T follicular helper cell (primary cell): ENCODE measurements at regions not wholly inside any gene's neighbourhood (a gene's known extent, or its start where the extent isn't known, plus 50 kb on each side); places are given as distances from the start of the nearest gene placed in this dataset.
"Not testable (repeated sequence)": the region's sequence is repeated elsewhere in the genome, so short reads cannot be mapped to it uniquely, and the experiment has no call there.

ENCODE experiments used
- DNase-seq: peaks from one replicate; pipeline ENCODE4 v3.0.0-alpha.2; 2020; ENCODE audit warnings: low read depth

DNA sequence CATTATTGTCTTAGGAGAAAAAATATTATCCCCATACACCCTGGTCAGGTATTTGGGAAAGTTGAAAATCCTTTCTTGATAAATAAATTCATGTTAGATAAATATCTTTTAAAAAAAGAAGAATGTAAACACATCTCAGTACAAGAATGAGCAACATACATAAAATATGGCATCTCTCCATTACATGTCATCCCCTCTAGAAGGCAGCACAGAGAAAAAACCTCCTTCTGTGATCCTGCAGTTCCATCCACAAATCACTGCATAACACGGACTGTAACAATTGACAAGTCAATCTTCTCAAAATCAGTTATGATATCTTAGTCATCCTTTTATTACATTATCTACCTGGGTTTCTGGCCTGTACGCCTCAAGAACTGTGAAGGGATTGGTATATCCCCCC, 683.9 kb upstream of the KLHL1 start:
- no peak for DNase-seq

DNA sequence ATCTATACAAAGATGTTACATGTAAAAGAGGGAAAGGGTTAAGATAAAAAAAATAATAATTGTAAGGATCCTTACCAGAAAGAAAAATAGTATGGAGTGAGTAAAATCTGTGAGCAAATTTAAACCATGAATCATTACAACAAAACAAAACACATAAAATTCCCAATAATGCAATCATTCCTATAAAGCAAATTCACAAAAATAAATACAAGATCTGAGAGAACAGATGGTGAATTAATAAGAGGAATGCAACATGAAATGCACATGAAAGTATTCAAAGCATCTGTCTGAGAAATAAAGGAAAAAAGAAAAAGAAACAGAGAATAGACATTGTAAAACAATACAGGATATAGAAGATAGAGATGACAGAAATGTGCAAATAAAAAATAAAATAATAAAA, 681.5 kb upstream of the KLHL1 start:
- no peak for DNase-seq

- no peak for DNase-seq
Observed at GRCh38 chr13:70788074-70788473, 679.8 kb upstream of the KLHL1 start.

GRCh38 chr13:70784207-70784989, 676.1 kb upstream of the KLHL1 start:
- no peak for DNase-seq

GRCh38 chr13:70769817-70770216, 661.6 kb upstream of the KLHL1 start:
- DNase-seq, result no peak

DNA sequence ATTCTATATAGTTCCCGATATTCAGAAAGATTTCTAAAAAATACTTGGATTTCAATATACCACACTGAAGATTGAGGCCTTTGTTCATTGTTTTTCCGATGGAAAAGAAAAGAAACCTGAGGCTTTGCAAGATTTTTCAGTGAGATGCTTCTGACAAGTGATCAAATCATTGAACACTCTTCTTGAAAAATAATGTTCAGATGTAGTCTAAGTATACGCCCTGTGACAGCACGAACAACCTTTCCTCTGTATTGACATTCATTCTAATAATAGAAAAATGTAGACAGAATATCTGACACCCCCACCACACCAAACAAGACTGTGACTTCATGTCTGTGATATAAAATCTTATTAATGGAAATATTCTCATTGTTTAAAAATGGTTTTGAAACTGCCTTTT, 650.7 kb upstream of the KLHL1 start:
- DNase-seq, result no peak

DNA sequence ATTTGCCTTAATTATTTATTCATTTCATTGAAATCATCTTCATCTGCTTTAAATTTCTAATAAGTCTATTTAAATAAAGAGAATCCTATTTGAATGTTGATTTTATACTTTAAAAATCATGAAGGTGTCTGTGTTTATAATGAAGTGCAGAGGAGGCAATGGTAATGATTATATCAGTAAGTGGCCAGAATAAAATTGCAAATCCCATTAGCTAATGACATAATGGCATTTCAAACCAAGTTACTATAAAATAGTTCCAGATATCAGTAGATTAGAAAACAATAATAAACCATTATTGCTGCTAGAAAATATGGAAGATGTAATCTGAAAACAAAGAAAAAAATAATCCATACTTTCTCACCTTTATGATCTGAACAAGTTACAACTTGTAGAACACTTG, 647.8 kb upstream of the KLHL1 start:
- DNase-seq, result no peak

GRCh38 chr13:70755456-70755855, 647.2 kb upstream of the KLHL1 start:
- no peak for DNase-seq

DNA sequence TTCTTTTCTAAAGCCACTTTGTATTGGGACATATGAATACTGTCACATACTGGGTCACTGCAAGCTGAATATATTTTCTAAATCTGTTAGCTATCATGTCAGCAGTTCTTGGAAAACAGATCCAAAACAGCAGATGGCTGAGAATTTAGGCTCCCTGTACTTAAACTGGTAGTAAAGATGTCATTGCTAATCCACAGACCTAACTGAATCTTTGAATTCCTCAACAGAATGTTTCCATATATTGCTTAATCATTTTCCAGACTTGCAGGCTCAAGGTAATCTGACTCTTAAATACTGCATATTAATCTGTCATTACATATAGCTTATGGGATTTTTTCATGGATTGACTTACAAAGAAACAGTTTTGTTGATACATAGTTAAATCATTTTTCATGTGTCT, 639.0 kb upstream of the KLHL1 start:
- DNase-seq, result no peak

GRCh38 chr13:70746469-70746868, 638.2 kb upstream of the KLHL1 start:
- not testable (repeated sequence) for DNase-seq

GRCh38 chr13:70736622-70737317, 628.5 kb upstream of the KLHL1 start:
- DNase-seq, result no peak

DNA sequence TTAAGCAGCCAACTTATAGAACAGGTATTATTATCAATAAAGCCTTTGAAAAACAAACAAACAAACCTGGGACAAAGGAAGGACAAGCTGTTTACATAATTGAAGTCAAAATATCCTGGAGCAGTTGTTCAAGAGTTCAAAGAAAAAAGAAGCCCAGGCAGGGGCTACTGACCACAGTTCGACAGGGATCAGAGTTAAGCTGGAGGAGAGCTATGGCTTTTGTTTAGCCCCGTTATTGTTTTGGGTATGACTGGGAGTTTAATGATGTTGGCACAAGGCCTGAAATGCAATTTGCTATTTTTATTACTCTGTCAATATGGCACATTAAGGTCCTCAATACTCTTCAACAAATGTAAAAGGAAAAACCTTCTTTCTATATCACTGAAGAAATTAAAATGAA, 624.4 kb upstream of the KLHL1 start:
- DNase-seq, result no peak

DNA sequence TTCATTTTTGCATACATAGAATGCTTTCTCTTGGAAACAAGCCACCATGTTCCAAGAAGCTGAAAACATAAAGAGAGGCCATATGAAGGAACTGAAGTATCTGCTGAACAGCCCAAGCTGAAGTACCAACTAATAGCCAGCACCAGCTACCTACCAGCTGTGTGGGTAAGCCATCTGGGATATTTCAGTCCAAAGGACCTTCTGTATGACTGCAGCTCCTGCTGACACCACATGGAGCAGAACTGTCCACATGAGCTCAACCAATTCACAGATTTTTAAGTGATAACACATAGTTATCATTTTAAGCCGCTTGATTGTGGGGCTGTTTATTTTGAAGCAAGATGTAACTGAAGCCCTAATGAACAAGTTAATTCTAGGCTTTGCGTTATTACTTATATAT, 621.1 kb upstream of the KLHL1 start:
- no peak for DNase-seq

- no peak for DNase-seq
Observed at GRCh38 chr13:70723732-70724131, 615.5 kb upstream of the KLHL1 start.

DNA sequence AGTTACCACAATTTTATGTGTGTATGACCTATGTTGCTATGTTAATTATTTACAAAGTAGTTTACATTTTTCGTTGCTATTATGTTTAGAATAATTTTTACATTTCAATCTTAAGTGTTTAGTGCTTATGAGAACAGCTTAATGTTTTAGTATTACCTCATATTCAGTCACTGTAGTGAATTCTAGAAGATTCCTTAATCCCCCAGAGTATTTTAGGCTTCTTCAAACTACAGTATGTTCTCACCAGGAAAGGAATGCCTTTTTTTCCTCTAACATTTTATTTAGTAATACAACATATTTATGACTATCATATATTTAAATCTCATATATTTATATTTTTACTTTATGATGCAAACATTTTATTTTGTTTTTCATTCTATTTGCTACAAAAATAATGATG, 612.1 kb upstream of the KLHL1 start:
- no peak for DNase-seq

DNA sequence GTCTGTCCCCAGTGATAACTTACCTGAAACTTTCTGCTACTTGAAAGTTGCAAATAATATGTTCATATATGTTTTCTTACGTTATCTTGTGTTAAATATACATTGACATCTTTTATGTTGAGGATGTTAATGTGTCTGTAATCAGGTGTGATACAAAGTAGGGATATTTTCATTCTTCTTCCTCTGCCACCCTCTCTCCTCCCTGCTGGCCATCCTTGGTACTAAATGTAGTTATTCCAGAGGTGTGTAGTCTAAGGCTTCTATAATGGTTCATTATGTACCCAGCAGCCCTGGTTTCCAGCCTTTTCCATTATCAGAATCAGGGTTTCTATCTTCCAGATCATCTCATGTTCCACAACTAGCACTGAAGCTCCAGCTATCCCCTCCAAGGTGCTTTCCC, 606.7 kb upstream of the KLHL1 start:
- no peak for DNase-seq

DNA sequence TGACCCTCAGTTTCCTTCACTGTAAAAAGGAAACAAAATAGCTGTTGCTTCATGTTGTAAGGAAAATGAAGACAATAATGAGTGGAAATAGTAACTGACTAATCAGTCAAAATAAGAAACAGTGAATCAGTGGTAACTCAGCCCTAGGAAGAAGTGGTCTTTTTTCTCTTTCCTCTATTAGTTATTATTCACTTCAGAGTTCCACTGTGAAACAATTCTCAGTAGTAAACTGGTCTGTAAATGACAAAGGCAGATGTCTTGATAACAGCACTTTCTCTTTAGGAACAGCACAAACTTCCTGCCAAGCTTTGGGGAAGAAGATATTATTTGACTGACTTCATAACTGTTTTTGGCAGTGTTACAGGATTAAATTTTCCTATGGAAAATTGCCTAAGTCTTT, 600.5 kb upstream of the KLHL1 start:
- no peak for DNase-seq

DNA sequence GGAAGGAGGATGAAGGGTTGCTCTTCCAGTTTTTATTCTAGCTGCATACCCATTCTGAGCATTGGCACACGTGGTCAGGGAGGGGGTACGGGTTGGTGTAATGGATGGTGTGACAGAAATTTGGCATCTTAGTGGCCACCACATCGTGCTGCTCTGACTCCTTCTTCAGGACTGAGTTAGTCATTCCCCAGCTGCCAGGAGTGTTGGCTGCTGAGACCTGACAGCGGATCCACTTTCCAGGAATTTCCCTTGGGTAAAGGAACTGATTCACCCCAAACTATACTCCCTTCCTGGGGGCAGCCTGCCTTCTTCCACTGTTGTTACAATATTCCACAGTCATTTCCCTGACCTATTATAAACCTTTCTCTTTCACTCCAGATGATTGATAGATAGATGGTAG, 595.5 kb upstream of the KLHL1 start:
- DNase-seq, result no peak

GRCh38 chr13:70694996-70695715, 586.9 kb upstream of the KLHL1 start:
- no peak for DNase-seq

DNA sequence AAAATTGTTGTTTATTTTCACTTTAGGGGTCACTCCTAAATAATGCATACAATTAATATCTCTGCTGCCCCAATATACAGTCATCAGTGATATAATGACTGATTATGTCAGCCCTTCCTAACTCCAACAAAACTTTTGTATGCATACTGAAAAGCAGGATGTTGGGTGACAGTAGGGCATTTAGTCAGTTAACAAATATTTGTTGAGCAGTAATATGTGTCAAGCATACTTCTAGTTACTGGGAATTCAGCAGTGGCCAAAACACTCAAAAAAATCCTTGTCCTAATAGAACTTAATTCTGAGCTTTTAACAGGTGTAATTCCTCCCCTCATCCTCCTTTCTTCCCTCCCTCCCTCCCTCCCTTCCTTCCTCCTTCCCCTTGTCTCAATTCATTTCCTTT, 560.7 kb upstream of the KLHL1 start:
- no peak for DNase-seq

DNA sequence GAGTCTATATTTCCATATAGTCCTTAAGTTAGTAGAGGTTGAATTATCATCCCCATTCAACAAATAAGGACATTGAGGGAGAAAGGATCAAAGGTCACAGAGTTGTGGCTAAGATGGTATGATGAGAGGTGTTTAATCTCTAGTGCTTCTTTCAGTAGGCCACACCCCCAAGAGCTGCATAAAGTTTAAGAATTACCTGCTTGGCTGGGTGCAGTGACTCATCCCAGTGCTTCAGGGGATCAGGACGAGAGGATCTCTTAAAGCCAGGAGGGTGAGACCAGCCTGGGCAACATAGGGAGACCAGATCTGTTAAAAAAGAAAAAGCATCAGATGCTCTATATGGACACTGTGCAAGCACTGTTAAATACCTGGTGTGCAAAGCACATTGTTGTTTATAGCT, 560.0 kb upstream of the KLHL1 start:
- no peak for DNase-seq

DNA sequence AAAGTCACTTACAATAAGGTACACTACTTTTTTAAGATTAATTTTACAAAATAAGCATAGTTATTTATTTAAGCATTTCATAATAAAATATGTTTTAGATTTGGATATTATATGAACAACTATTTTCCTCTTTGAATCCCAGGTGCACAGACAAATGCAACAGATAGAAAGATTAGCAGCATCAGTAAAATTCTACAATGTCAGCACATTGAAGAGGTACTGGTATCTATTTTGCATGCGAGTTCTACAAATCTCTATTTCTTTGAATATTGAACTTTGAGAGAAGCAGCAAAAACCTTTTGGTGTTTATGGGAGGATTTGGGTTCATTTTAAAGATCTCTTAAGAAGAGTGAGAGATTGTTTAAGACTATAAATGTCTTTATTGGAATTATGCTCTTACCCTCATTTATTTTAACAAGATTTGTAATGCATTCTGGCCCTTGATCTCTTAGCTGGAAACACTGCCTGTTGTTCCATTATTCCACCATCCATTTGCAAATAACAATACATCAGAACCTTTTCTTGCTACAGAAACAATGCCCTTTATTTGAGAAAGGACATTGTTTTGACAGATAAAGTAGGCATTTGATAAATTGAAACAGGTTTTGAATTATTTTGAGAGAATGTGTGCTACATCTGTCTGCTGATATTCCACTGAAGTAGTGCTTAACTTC, 558.8 kb upstream of the KLHL1 start:
- no peak for DNase-seq
